GM13976 (cell line): ENCODE measurements at regions not wholly inside any gene's neighbourhood (a gene's known extent, or its start where the extent isn't known, plus 50 kb on each side); places are given as distances from the start of the nearest gene placed in this dataset.
"Not testable (repeated sequence)": the region's sequence is repeated elsewhere in the genome, so short reads cannot be mapped to it uniquely, and the experiment has no call there.

ENCODE experiments used
- DNase-seq: peaks from one replicate; pipeline ENCODE4 v3.0.0; 2012; ENCODE audit warnings: low spot score
- in situ Hi-C: fragments of 300-500 bp; cut with MboI; formaldehyde crosslinking; loops from one replicate; pipeline ENCODE4 v1.12.0; 2022; ENCODE audit warnings: low sequenced_read_pairs, mixed read lengths, inconsistent platforms; ENCODE audit not compliant: unreplicated experiment
- TF ChIP-seq, protein P1 (sequence below): IDR thresholded peaks from 2 replicates; pipeline ENCODE4 v1.5.1; 2012; ENCODE audit warnings: borderline replicate concordance, mild to moderate bottlenecking; ENCODE audit not compliant: insufficient read depth; ENCODE audit errors: extremely low read depth, missing control alignments, control extremely low read depth

DNA sequence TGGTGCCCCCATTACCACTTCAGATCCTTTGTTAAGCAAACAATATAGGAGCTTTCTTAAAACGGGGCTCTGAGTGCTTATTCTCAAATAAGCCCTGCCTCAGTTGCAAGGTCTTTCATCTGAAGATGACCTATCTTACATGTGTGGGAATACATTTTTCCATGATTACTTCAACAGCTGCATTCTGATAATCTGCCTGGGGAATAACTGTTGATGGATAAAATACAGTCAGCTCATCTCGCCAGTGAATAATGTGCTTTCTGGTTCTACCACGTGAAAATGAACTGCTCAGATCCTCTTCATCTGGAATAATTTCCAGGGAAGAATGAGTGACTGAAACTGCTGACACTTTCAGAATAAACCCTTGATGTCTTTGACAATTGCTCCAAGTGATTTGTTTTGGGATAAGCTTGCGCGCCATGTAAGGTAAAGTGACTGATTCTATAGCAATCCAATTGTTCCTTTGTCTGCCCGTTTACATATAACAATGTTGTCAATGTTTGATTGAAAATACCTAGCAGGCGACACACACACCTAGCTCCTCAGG lies 161.3 kb downstream of the RTL9 start:
- TF ChIP-seq, protein P1, sequence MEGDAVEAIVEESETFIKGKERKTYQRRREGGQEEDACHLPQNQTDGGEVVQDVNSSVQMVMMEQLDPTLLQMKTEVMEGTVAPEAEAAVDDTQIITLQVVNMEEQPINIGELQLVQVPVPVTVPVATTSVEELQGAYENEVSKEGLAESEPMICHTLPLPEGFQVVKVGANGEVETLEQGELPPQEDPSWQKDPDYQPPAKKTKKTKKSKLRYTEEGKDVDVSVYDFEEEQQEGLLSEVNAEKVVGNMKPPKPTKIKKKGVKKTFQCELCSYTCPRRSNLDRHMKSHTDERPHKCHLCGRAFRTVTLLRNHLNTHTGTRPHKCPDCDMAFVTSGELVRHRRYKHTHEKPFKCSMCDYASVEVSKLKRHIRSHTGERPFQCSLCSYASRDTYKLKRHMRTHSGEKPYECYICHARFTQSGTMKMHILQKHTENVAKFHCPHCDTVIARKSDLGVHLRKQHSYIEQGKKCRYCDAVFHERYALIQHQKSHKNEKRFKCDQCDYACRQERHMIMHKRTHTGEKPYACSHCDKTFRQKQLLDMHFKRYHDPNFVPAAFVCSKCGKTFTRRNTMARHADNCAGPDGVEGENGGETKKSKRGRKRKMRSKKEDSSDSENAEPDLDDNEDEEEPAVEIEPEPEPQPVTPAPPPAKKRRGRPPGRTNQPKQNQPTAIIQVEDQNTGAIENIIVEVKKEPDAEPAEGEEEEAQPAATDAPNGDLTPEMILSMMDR = no peak
- no peak for DNase-seq
- in situ Hi-C loops = no loop called here

DNA sequence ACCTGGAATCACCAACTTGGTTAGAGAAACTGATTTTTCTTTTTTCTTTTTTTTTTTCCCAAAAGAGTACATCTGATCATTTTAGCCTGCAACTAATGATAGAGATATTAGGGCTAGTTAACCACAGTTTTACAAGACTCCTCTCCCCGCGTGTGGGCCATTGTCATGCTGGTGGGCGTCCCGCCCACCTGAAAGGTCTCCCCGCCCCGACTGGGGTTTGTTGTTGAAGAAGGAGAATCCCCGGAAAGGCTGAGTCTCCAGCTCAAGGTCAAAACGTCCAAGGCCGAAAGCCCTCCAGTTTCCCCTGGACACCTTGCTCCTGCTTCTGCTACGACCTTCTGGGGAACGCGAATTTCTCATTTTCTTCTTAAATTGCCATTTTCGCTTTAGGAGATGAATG lies 162.0 kb downstream of the RTL9 start:
- DNase-seq, in situ Hi-C loops: not testable (repeated sequence)

DNA sequence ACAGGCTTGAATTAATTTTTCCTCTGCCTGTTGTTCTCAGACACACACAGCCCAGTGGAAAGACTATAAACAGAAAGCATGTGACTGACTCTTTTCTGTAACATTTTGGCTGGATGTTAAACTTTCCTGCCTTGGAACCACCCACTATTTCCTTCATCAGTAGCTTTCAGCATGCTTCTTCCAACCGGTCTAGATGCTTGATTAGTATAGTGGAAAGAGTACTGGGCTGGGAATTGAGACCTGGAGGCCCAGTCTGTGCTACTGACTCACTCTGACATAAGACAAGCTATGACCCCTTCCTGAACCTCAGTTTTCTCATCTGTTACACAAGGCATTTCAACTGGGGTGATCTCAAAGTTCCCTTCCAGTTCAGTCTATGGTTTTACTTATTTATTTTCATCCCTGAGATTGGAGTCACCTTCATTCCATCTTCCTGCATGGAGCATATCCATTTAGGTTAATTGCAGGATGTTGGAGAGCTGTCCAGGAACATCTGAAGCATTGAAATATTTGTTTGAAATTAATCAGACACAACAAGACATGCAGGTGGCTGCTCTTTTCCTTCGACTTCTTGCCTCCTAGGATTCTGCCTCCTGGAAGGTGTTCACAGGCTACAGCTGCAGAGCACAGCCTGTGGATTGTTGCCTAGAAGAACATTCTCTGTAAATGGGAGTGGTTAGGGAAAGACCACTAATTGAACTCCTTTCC lies 173.4 kb downstream of the RTL9 start:
- DNase-seq = no peak
- TF ChIP-seq, protein P1 = no peak
- in situ Hi-C loops = no loop called here

DNA sequence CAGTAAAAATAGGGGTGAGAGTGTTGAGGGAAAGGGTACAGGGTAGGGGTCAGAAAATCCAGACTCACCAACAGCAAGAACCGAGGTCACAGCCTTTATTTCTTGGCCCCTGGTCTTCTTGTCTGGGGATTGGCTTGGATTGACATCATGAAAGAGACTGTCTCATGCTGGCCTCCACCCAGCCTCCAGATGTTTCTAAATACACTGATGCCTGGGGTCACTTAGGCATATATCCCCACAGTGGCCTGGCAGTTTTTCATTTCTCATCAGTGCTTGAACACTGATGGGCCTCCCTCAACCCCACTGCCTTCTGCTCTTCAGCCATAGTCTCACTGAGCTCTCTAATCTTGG lies 173.9 kb downstream of the RTL9 start:
- TF ChIP-seq, protein P1 = no peak
- in situ Hi-C loops = no loop called here
- DNase-seq = no peak

DNA sequence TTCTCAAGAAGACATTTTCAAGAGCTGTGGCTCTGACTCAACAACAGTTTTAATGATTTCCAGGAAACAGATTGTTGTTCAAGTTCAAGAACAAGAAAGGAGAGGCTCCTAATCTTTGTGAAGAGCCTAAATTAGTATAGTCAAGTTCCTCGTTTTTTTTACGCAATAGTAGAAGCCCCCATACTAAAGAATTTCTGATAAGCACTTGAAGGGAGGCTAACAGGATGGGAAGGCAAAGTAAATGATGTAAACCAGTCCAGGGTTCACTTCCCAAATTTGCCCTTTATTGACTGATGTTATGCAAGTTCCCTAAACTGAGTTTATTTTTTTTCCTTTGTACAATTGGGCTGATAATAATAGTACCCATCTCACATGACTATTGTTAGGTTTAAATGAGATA lies 178.2 kb downstream of the RTL9 start:
- DNase-seq = no peak
- TF ChIP-seq, protein P1 = no peak
- in situ Hi-C loops = no loop called here

DNA sequence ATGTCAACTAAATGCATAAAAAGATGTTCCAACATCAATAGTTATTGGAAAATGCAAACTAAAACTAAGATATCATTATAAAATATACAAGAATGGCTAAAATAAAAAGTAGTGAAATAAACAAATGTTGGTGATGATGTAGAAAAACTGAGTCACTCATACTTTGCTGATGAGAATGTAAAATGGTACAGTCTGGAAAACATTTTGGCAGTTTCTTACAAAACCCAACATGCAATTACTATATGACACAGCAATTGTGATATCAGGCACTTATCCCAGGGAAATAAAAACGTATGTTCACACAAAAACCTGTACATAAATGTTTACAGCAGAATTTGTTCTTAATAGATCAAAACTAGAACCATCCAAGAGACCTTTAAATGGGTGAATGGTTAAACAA lies 182.6 kb downstream of the RTL9 start:
- no peak for DNase-seq
- in situ Hi-C loops = no loop called here
- TF ChIP-seq, protein P1 = no peak

DNA sequence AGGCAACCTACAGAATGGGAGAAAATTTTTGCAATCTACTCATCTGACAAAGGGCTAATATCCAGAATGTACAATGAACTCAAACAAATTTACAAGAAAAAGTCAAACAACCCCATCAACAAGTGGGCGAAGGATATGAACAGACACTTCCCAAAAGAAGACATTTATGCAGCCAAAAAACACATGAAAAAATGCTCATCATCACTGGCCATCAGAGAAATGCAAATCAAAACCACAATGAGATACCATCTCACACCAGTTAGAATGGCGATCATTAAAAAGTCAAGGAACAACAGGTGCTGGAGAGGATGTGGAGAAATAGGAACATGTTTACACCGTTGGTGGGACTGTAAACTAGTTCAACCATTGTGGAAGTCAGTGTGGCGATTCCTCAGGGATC lies 192.2 kb downstream of the RTL9 start:
- DNase-seq, in situ Hi-C loops: not testable (repeated sequence)

DNA sequence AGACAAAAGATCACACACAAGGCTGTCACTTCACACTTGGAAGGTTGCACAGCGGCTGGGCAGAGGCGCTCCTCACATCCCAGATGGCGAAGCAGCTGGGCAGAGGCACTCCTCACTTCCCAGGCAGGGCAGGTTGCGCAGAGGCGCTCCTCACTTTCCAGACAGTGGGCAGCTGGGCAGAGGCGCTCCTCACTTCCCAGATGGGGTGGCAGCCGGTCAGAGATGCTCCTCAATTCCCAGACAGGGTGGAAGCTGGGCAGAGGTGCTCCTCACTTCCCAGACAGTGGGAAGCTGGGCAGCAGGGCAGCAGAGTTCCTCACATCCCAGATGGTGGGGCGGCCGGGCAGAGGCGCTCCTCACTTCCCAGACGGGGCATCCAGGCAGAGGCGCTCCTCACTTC lies 199.2 kb downstream of the RTL9 start:
- no peak for DNase-seq
- in situ Hi-C loops = no loop called here
- TF ChIP-seq, protein P1 = no peak
